K562 (cell line): ENCODE measurements at regions not wholly inside any gene's neighbourhood (a gene's known extent, or its start where the extent isn't known, plus 50 kb on each side); places are given as distances from the start of the nearest gene placed in this dataset.

ENCODE experiments used
- ATAC-seq: fragments of 200-7000 bp; cut with Tn5 transposase; 3 replicates; pipeline ENCODE4 v1.9.1; 2020; ENCODE audit warnings: moderate library complexity
- BruUV-seq: library from RNA; stranded (reverse); fragments of 400-500 nt; replicated peaks from 2 replicates; lab custom pipeline; 2021; lab: Mats Ljungman, UMichigan
- CTCF ChIA-PET: fragments of 300-600 bp; formaldehyde crosslinking; extraction: SDS; loops from one replicate; lab custom pipeline; 2021; ENCODE audit warnings: low intra/inter-chr PET ratio; lab: Yijun Ruan, JAX
- POLR2A ChIA-PET: fragments of 300-600, 350-650 bp; sonication (Branson Sonifier 250); formaldehyde crosslinking; extraction: SDS; loops from one replicate; lab custom pipeline; 2021; ENCODE audit warnings: antibody characterized with exemption, inconsistent platforms; lab: Yijun Ruan, JAX
- DNase-seq, 4 experiments: peaks; one replicate each; pipeline versions ENCODE4 v3.0.0 to v3.0.0-alpha.2; 2011 to 2018; ENCODE audit warnings: low spot score in 3 of 4, mixed read lengths in 3 of 4; ENCODE audit errors: extremely low read depth in 1 of 4
- FAIRE-seq: peaks from 2 replicates; lab custom pipeline; 2011; peaks lifted over from hg19 to GRCh38; lab: Jason Lieb, UNC
- H2AFZ ChIP-seq: 2 replicates; pipeline ENCODE4 v1.6.0; 2011; ENCODE audit warnings: low read depth, low read length, control low read depth, inconsistent platforms
- H3K27ac ChIP-seq: fragments of 200-600 bp; 3 replicates; pipeline ENCODE4 v1.8.0; 2011; ENCODE audit warnings: low read depth, mild to moderate bottlenecking, control low read depth, inconsistent platforms, low read length, moderate library complexity, mixed read lengths; ENCODE audit errors: extremely low read depth
- H3K27me3 ChIP-seq, 2 experiments: fragments of 300-600 bp in 1 of 2; 2 replicates in 1 of 2; 3 replicates in 1 of 2; pipeline versions ENCODE4 v1.6.0 to v1.8.0; 2011; ENCODE audit warnings: inconsistent platforms in 2 of 2, low read length in 2 of 2, mild to moderate bottlenecking in 1 of 2, mixed read lengths in 1 of 2, moderate library complexity in 1 of 2; ENCODE audit not compliant: control insufficient read depth in 2 of 2, insufficient read depth in 2 of 2
- H3K36me3 ChIP-seq: fragments of 300-600 bp; 3 replicates; pipeline ENCODE4 v1.8.0; 2011; ENCODE audit warnings: mild to moderate bottlenecking, low read length, inconsistent platforms; ENCODE audit not compliant: control insufficient read depth, insufficient read depth
- H3K4me1 ChIP-seq, 2 experiments: fragments of 200-600 bp in 1 of 2; replicated peaks in 1 of 2; 2 replicates in 1 of 2; 3 replicates in 1 of 2; pipeline versions ENCODE4 v1.5.1 to v1.8.0; 2011; ENCODE audit warnings: inconsistent platforms in 2 of 2, low read length in 2 of 2, mild to moderate bottlenecking in 1 of 2, mixed read lengths in 1 of 2, moderate library complexity in 1 of 2; ENCODE audit not compliant: control insufficient read depth in 2 of 2, insufficient read depth in 2 of 2
- H3K4me2 ChIP-seq: 2 replicates; pipeline ENCODE4 v1.6.1; 2011; ENCODE audit warnings: low read length, control low read depth, inconsistent platforms, mixed read lengths; ENCODE audit not compliant: insufficient read depth
- H3K4me3 ChIP-seq: fragments of 200-600 bp; sonication (generic), shearing (Covaris generic); 2 replicates; pipeline ENCODE4 v1.5.1; 2016; ENCODE audit warnings: control low read depth, inconsistent platforms
- H3K79me2 ChIP-seq: fragments of 200-600 bp; 3 replicates; pipeline ENCODE4 v1.8.0; 2011; ENCODE audit warnings: low read length, inconsistent platforms; ENCODE audit not compliant: control insufficient read depth, insufficient read depth
- H3K9ac ChIP-seq, 2 experiments: 2 replicates each; pipeline versions ENCODE4 v1.6.0 to v1.6.1; 2011; ENCODE audit warnings: low read depth in 2 of 2, low read length in 2 of 2, control low read depth in 1 of 2, inconsistent platforms in 1 of 2, mild to moderate bottlenecking in 1 of 2, mixed read lengths in 1 of 2; ENCODE audit not compliant: insufficient read depth in 1 of 2
- H3K9me1 ChIP-seq: one replicate; pipeline ENCODE4 v1.6.0; 2011; ENCODE audit warnings: inconsistent platforms, mild to moderate bottlenecking, low read length, moderate library complexity; ENCODE audit not compliant: control insufficient read depth, insufficient read depth
- H3K9me3 ChIP-seq: replicated peaks from 2 replicates; pipeline ENCODE4 v1.5.1; 2011; ENCODE audit warnings: low read depth, low read length, inconsistent platforms; ENCODE audit not compliant: control insufficient read depth, insufficient read depth
- H4K20me1 ChIP-seq: replicated peaks from 2 replicates; pipeline ENCODE4 v1.6.1; 2011; ENCODE audit warnings: low read length, inconsistent platforms, mixed read lengths; ENCODE audit not compliant: control insufficient read depth, insufficient read depth
- ATF6 ChIP-seq: sonication (generic); formaldehyde crosslinking; IDR thresholded peaks from 2 replicates; pipeline ENCODE4 v1.4.0; 2020; ENCODE audit warnings: mild to moderate bottlenecking, missing genetic modification reagents
- CHD2 ChIP-seq: IDR thresholded peaks from 2 replicates; pipeline ENCODE4 v1.6.1; 2011; ENCODE audit warnings: low read depth, low read length
- FOXP1 ChIP-seq: sonication (generic); formaldehyde crosslinking; IDR thresholded peaks from 2 replicates; pipeline ENCODE4 v1.8.0; 2022; ENCODE audit warnings: mild to moderate bottlenecking, missing genetic modification reagents
- FOXP4 ChIP-seq: sonication (generic); formaldehyde crosslinking; IDR thresholded peaks from 2 replicates; pipeline ENCODE4 v1.8.0; 2022; ENCODE audit warnings: mild to moderate bottlenecking, missing genetic modification reagents, borderline replicate concordance
- HNRNPH1 ChIP-seq: fragments of 200-400 bp; formaldehyde crosslinking; optimal IDR thresholded peaks from 2 replicates; pipeline ENCODE3; 2017; ENCODE audit warnings: low read depth, mild to moderate bottlenecking, low read length, moderate library complexity
- MCM3 ChIP-seq: fragments of 450-650 bp; IDR thresholded peaks from 2 replicates; pipeline ENCODE4 v1.6.1; 2016
- NCOR1 ChIP-seq: fragments of 450-650 bp; IDR thresholded peaks from 2 replicates; pipeline ENCODE4 v1.6.1; 2016; ENCODE audit warnings: mild to moderate bottlenecking, moderate library complexity
- POLR2AphosphoS2 ChIP-seq: IDR thresholded peaks from 2 replicates; pipeline ENCODE4 v1.6.1; 2012; ENCODE audit warnings: low read length, improper control_type of control experiment
- TAF7 ChIP-seq: fragments of 450-650 bp; IDR thresholded peaks from 2 replicates; pipeline ENCODE4 v1.6.1; 2016; ENCODE audit warnings: missing genetic modification characterization, missing compliant biosample characterization
- TFE3 ChIP-seq: fragments of 450-650 bp; formaldehyde crosslinking; IDR thresholded peaks from 2 replicates; pipeline ENCODE4 v1.4.0; 2020; ENCODE audit warnings: mild to moderate bottlenecking, mixed read lengths
- ZBTB8A ChIP-seq: fragments of 450-650 bp; IDR thresholded peaks from 2 replicates; pipeline ENCODE4 v1.6.1; 2018; ENCODE audit warnings: mild to moderate bottlenecking, moderate library complexity; ENCODE audit not compliant: partially characterized antibody
- ZNF511 ChIP-seq: sonication (generic); formaldehyde crosslinking; IDR thresholded peaks from 2 replicates; pipeline ENCODE4 v1.8.0; 2022; ENCODE audit warnings: mild to moderate bottlenecking, missing genetic modification reagents
- WGBS: fragments of 100-300 bp; shearing (Covaris generic); methylation state at CpG from one replicate; pipeline ENCODE4 v1.1.6; 2016; ENCODE audit warnings: low coverage, mixed read lengths; ENCODE audit not compliant: insufficient coverage; ENCODE audit errors: missing lambda C conversion rate; 5-methylcytosine and 5-hydroxymethylcytosine counted together
- in situ Hi-C: fragments of 300-500 bp; cut with MboI; formaldehyde crosslinking; loops from 4 replicates; pipeline ENCODE4 v1.15.0; 2018; ENCODE audit warnings: inconsistent platforms, mixed read lengths
- intact Hi-C: fragments of 100-400 bp; cut with micrococcal nuclease; formaldehyde crosslinking; loops from 2 replicates; pipeline ENCODE4 v1.14.2; 2022

GRCh38 chr14:40762177-40762576, 844.5 kb upstream of the LRFN5 start:
- Histone ChIP-seq H3K4me2 (no peak overlapping the region), H3K27me3 (no peaks in the 10 kb centered on the region), H3K79me2 (no peaks in the 10 kb centered on the region), H3K4me1 (no peaks in the 10 kb centered on the region), H3K9ac (no peak overlapping the region), H3K9me3 (no peaks in the 10 kb centered on the region), H2AFZ (no peak overlapping the region), H3K9me1 (no peaks in the 10 kb centered on the region), H3K36me3 (no peaks in the 10 kb centered on the region), H4K20me1 (no peaks in the 10 kb centered on the region), H3K4me3 (no peak overlapping the region), H3K27ac (no peak overlapping the region)
- FAIRE-seq (no peak), DNase-seq (no peak), ATAC-seq (no peak)
- in situ Hi-C loops (no loop called here), intact Hi-C loops (no loop called here)
- TF ChIP-seq MCM3 (no peak), TFE3 (CRISPR knock-in tag) (peak; percentile 80), ZBTB8A (no peak)
- ChIA-PET CTCF (no interaction called here), POLR2A (no interaction called here)
- 5% methylated on average over 2 of the region's 2 CpGs for WGBS
- no TSS peak for BruUV-seq

GRCh38 chr14:40760704-40761103, 846.0 kb upstream of the LRFN5 start:
- intact Hi-C loops, result no loop called here
- Histone ChIP-seq H3K9ac (no peak overlapping the region), H3K4me2 (no peak overlapping the region), H3K9me3 (no peaks in the 10 kb centered on the region), H3K27ac (no peak overlapping the region), H3K27me3 (no peaks in the 10 kb centered on the region), H3K79me2 (no peaks in the 10 kb centered on the region), H3K36me3 (no peaks in the 10 kb centered on the region), H3K4me1 (no peaks in the 10 kb centered on the region), H3K9me1 (no peaks in the 10 kb centered on the region), H2AFZ (no peak overlapping the region), H3K4me3 (no peak overlapping the region), H4K20me1 (no peaks in the 10 kb centered on the region)
- DNase-seq, result no peak
- in situ Hi-C loops, result no loop called here
- POLR2A ChIA-PET, result no interaction called here
- no peak for ATAC-seq
- CTCF ChIA-PET, result no interaction called here
- no peak for FAIRE-seq
- no TSS peak for BruUV-seq
- TF ChIP-seq ATF6, result no peak
- TF ChIP-seq TAF7 (tag), result no peak
- no peak for TF ChIP-seq ZNF511 (CRISPR knock-in tag)
- no peak for TF ChIP-seq FOXP1 (CRISPR knock-in tag)
- no peak for TF ChIP-seq FOXP4 (CRISPR knock-in tag)
- TF ChIP-seq HNRNPH1, result no peak
- no peak for TF ChIP-seq NCOR1
- no peak for TF ChIP-seq CHD2
- no peak for TF ChIP-seq POLR2AphosphoS2
